HG02885 (cell line): ENCODE measurements at regions not wholly inside any gene's neighbourhood (a gene's known extent, or its start where the extent isn't known, plus 50 kb on each side); places are given as distances from the start of the nearest gene placed in this dataset.
"Not testable (repeated sequence)": the region's sequence is repeated elsewhere in the genome, so short reads cannot be mapped to it uniquely, and the experiment has no call there.

Experiments
- ATAC-seq: cut with Tn5 transposase; IDR thresholded peaks from one replicate; pipeline ENCODE4 v1.9.1; 2021; ENCODE audit warnings: mild to moderate bottlenecking; ENCODE audit not compliant: unreplicated experiment, poor library complexity

- ATAC-seq, result no peak
Observed at GRCh38 chr2:160753331-160753654, 259.7 kb upstream of the RBMS1 start.

- ATAC-seq, result no peak
Observed at GRCh38 chr2:160753960-160754359, 260.4 kb upstream of the RBMS1 start.

GRCh38 chr2:160756481-160756880, 262.9 kb upstream of the RBMS1 start:
- no peak for ATAC-seq

- not testable (repeated sequence) for ATAC-seq
Observed at GRCh38 chr2:160762493-160763128, 269.0 kb upstream of the RBMS1 start.

GRCh38 chr2:160783474-160783873, 289.9 kb upstream of the RBMS1 start:
- no peak for ATAC-seq

- no peak for ATAC-seq
Observed at GRCh38 chr2:160784034-160784433, 290.4 kb upstream of the RBMS1 start.

- ATAC-seq, result no peak
Observed at GRCh38 chr2:160790738-160791137, 297.1 kb upstream of the RBMS1 start.

- no peak for ATAC-seq
Observed at GRCh38 chr2:160791884-160792283, 298.3 kb upstream of the RBMS1 start.

GRCh38 chr2:160792837-160793236, 299.2 kb upstream of the RBMS1 start:
- no peak for ATAC-seq

GRCh38 chr2:160794926-160795325, 301.3 kb upstream of the RBMS1 start:
- no peak for ATAC-seq

- no peak for ATAC-seq
Observed at GRCh38 chr2:160803881-160804280, 310.3 kb upstream of the RBMS1 start.

- ATAC-seq, result no peak
Observed at GRCh38 chr2:160810406-160810805, 316.8 kb upstream of the RBMS1 start.

GRCh38 chr2:160812830-160813505, 319.4 kb upstream of the RBMS1 start:
- no peak for ATAC-seq

- no peak for ATAC-seq
Observed at GRCh38 chr2:160813506-160813858, 319.9 kb upstream of the RBMS1 start.

GRCh38 chr2:160816916-160817499, 323.4 kb upstream of the RBMS1 start:
- no peak for ATAC-seq

GRCh38 chr2:160820691-160821090, 327.1 kb upstream of the RBMS1 start:
- no peak for ATAC-seq

- no peak for ATAC-seq
Observed at GRCh38 chr2:160822006-160822405, 328.4 kb upstream of the RBMS1 start.

GRCh38 chr2:160825433-160825832, 331.8 kb upstream of the RBMS1 start:
- ATAC-seq, result no peak

- no peak for ATAC-seq
Observed at GRCh38 chr2:160826496-160826895, 332.9 kb upstream of the RBMS1 start.

- ATAC-seq, result no peak
Observed at GRCh38 chr2:160828076-160828475, 332.2 kb upstream of the TANK start.

- not testable (repeated sequence) for ATAC-seq
Observed at GRCh38 chr2:160832381-160832780, 327.8 kb upstream of the TANK start.

GRCh38 chr2:160835166-160835565, 325.1 kb upstream of the TANK start:
- ATAC-seq, result no peak
